HL-60 (cell line): ENCODE measurements at regions not wholly inside any gene's neighbourhood (a gene's known extent, or its start where the extent isn't known, plus 50 kb on each side); places are given as distances from the start of the nearest gene placed in this dataset.

ENCODE experiments used
- GABPA ChIP-seq: IDR thresholded peaks from 2 replicates; pipeline ENCODE4 v1.6.1; 2012; ENCODE audit warnings: low read depth
- POLR2AphosphoS5 ChIP-seq: IDR thresholded peaks from 2 replicates; pipeline ENCODE4 v1.6.1; 2012; ENCODE audit warnings: low read depth
- REST ChIP-seq: IDR thresholded peaks from 2 replicates; pipeline ENCODE4 v1.6.1; 2012; ENCODE audit warnings: low read depth; ENCODE audit not compliant: insufficient replicate concordance
- SPI1 ChIP-seq: IDR thresholded peaks from 2 replicates; pipeline ENCODE4 v1.6.1; 2012; ENCODE audit warnings: low read depth, mild to moderate bottlenecking, borderline replicate concordance
- TF ChIP-seq, protein P1 (sequence below): IDR thresholded peaks from one replicate; pipeline ENCODE4 v1.5.1; 2011; ENCODE audit warnings: low read length, control low read depth, inconsistent platforms; ENCODE audit not compliant: insufficient read depth

DNA sequence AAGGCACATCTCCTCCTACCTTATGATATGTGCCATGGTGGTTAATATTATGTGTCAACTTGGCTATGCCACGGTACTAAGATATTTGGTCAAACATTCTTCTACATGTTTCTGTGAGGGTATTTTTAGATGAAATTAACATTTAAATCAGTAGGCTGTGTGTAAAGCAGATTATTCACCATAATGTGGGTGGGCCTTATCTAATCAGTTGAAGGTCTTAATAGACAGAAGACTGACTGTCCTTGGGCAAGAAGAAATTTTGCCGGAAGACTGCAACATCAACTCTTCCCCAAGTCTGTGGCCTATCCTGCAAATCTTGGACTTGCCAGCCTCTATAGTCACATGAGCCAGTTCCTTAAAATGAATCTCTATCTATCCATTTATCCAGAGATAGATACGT, 380.1 kb upstream of the DDI1 start:
- TF ChIP-seq, protein P1, sequence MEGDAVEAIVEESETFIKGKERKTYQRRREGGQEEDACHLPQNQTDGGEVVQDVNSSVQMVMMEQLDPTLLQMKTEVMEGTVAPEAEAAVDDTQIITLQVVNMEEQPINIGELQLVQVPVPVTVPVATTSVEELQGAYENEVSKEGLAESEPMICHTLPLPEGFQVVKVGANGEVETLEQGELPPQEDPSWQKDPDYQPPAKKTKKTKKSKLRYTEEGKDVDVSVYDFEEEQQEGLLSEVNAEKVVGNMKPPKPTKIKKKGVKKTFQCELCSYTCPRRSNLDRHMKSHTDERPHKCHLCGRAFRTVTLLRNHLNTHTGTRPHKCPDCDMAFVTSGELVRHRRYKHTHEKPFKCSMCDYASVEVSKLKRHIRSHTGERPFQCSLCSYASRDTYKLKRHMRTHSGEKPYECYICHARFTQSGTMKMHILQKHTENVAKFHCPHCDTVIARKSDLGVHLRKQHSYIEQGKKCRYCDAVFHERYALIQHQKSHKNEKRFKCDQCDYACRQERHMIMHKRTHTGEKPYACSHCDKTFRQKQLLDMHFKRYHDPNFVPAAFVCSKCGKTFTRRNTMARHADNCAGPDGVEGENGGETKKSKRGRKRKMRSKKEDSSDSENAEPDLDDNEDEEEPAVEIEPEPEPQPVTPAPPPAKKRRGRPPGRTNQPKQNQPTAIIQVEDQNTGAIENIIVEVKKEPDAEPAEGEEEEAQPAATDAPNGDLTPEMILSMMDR = no peak
- no peak for TF ChIP-seq POLR2AphosphoS5
- TF ChIP-seq REST = no peak
- no peak for TF ChIP-seq GABPA
- TF ChIP-seq SPI1 = no peak
